MM.1S (cell line): ENCODE measurements at regions not wholly inside any gene's neighbourhood (a gene's known extent, or its start where the extent isn't known, plus 50 kb on each side); places are given as distances from the start of the nearest gene placed in this dataset.

Experiments used
- DNase-seq: peaks from one replicate; pipeline ENCODE4 v3.0.0-alpha.2; 2015
- H2AFZ ChIP-seq: fragments of 300-600 bp; sonication (generic); 2 replicates; pipeline ENCODE4 v1.6.0; 2016; ENCODE audit warnings: antibody characterized with exemption, low read length
- H3F3A ChIP-seq: fragments of 300-600 bp; sonication (generic); 2 replicates; pipeline ENCODE4 v1.6.1; 2016; ENCODE audit warnings: mild to moderate bottlenecking, antibody characterized with exemption, low read length, moderate library complexity, mixed read lengths; ENCODE audit not compliant: insufficient read depth
- H3K27ac ChIP-seq: fragments of 300-600 bp; sonication (generic); 2 replicates; pipeline ENCODE4 v1.5.1; 2016; ENCODE audit warnings: mild to moderate bottlenecking, low read length
- H3K27me3 ChIP-seq: fragments of 300-600 bp; sonication (generic); replicated peaks from 2 replicates; pipeline ENCODE4 v1.6.0; 2016; ENCODE audit warnings: low read length; ENCODE audit not compliant: insufficient read depth
- H3K36me3 ChIP-seq: fragments of 300-600 bp; sonication (generic); replicated peaks from 2 replicates; pipeline ENCODE4 v1.6.1; 2016; ENCODE audit warnings: mild to moderate bottlenecking, low read length, mixed read lengths; ENCODE audit not compliant: insufficient read depth
- H3K4me1 ChIP-seq: fragments of 300-600 bp; sonication (generic); 2 replicates; pipeline ENCODE4 v1.6.1; 2016; ENCODE audit warnings: low read length, mixed read lengths
- H3K4me2 ChIP-seq: fragments of 300-600 bp; sonication (generic); 2 replicates; pipeline ENCODE4 v1.6.0; 2016; ENCODE audit warnings: low read depth, low read length
- H3K4me3 ChIP-seq: fragments of 300-600 bp; sonication (generic); 2 replicates; pipeline ENCODE4 v1.5.1; 2016; ENCODE audit warnings: low read length, mixed read lengths
- H3K79me2 ChIP-seq: fragments of 300-600 bp; sonication (generic); 2 replicates; pipeline ENCODE4 v1.6.1; 2016; ENCODE audit warnings: mixed run types, low read length, mixed read lengths
- H3K9ac ChIP-seq: fragments of 300-600 bp; sonication (generic); 2 replicates; pipeline ENCODE4 v1.6.1; 2016; ENCODE audit warnings: low read length, mixed read lengths
- H3K9me2 ChIP-seq: fragments of 300-600 bp; sonication (generic); replicated peaks from 2 replicates; pipeline ENCODE4 v1.6.1; 2016; ENCODE audit warnings: mild to moderate bottlenecking, low read length, mixed read lengths; ENCODE audit not compliant: insufficient read depth
- H3K9me3 ChIP-seq: fragments of 300-600 bp; sonication (generic); replicated peaks from 2 replicates; pipeline ENCODE4 v1.6.1; 2016; ENCODE audit warnings: mild to moderate bottlenecking, low read length, mixed read lengths; ENCODE audit not compliant: insufficient read depth
- H4K20me1 ChIP-seq: fragments of 300-600 bp; sonication (generic); 2 replicates; pipeline ENCODE4 v1.6.1; 2016; ENCODE audit warnings: mild to moderate bottlenecking, low read length, moderate library complexity, mixed read lengths; ENCODE audit not compliant: insufficient read depth
- EZH2 ChIP-seq: fragments of 300-600 bp; sonication (generic); optimal IDR thresholded peaks from 2 replicates; pipeline ENCODE3; 2017; ENCODE audit warnings: low read depth, mild to moderate bottlenecking, antibody characterized with exemption, low read length, mixed read lengths
- EZH2phosphoT487 ChIP-seq: fragments of 300-600 bp; sonication (generic); IDR thresholded peaks from 2 replicates; pipeline ENCODE4 v1.6.1; 2018; ENCODE audit warnings: antibody characterized with exemption, low read length
- TF ChIP-seq, protein P1 (sequence below): fragments of 300-600 bp; sonication (generic); IDR thresholded peaks from 2 replicates; pipeline ENCODE4 v1.5.1; 2016; ENCODE audit warnings: antibody characterized with exemption, low read length, mixed read lengths

- Histone ChIP-seq H3K9me2 (no peaks in the 10 kb centered on the region), H3K27ac (no peak overlapping the region), H3K4me1 (peaks cover 4% of the 10 kb centered on the region; the same call in 1 of the 2 replicates), H2AFZ (no peak overlapping the region), H3K4me2 (no peak overlapping the region), H3K4me3 (no peak overlapping the region), H4K20me1 (no peaks in the 10 kb centered on the region), H3K9ac (no peak overlapping the region), H3K79me2 (no peaks in the 10 kb centered on the region), H3K36me3 (no peaks in the 10 kb centered on the region), H3K9me3 (no peaks in the 10 kb centered on the region), H3F3A (peaks cover 8% of the 10 kb centered on the region; the same call in 1 of the 2 replicates), H3K27me3 (no peaks in the 10 kb centered on the region)
- no peak for DNase-seq
- TF ChIP-seq, protein P1, sequence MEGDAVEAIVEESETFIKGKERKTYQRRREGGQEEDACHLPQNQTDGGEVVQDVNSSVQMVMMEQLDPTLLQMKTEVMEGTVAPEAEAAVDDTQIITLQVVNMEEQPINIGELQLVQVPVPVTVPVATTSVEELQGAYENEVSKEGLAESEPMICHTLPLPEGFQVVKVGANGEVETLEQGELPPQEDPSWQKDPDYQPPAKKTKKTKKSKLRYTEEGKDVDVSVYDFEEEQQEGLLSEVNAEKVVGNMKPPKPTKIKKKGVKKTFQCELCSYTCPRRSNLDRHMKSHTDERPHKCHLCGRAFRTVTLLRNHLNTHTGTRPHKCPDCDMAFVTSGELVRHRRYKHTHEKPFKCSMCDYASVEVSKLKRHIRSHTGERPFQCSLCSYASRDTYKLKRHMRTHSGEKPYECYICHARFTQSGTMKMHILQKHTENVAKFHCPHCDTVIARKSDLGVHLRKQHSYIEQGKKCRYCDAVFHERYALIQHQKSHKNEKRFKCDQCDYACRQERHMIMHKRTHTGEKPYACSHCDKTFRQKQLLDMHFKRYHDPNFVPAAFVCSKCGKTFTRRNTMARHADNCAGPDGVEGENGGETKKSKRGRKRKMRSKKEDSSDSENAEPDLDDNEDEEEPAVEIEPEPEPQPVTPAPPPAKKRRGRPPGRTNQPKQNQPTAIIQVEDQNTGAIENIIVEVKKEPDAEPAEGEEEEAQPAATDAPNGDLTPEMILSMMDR = no peak
- TF ChIP-seq EZH2phosphoT487 = no peak
- TF ChIP-seq EZH2 = no peak
Observed at GRCh38 chr18:27865431-27865830, 311.5 kb downstream of the CDH2 start.

DNA sequence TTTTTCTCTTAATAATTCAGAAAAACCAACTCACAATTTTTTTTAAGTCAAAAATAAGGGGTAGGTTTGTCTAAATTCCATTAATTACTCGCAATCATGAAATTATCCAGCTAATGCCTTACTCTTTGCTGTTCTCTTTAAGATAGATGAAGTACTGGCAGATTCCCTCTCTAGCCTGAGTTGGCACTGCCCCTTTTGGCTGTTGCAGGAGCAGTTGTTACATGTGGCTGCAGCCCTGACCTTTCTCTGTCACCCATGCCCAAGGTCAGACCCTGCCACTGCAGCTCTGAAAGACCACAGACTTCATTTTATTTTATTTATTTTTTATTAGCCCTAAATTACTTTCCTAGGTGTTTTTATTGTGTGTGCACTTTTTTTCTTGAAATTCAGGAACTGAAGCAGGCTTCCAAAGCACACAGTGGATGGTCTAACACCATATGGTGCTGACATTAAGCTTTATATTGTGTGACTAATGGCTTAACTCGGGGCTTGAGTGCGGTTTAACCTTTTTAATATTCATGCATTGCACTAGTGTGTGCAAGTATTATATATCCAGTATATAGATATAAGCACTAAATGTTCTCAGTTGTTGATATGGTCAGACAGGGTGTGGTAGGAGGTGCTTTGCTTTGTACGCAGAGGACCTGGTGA, 313.0 kb downstream of the CDH2 start:
- Histone ChIP-seq H3K9ac (no peak overlapping the region), H3K27me3 (no peaks in the 10 kb centered on the region), H3K4me2 (no peak overlapping the region), H3K36me3 (no peaks in the 10 kb centered on the region), H3F3A (peaks cover 8% of the 10 kb centered on the region; the same call in 1 of the 2 replicates), H3K4me3 (no peak overlapping the region), H3K27ac (no peak overlapping the region), H2AFZ (no peak overlapping the region), H3K9me2 (no peaks in the 10 kb centered on the region), H3K4me1 (peaks cover 7% of the 10 kb centered on the region; the same call in 1 of the 2 replicates), H3K79me2 (no peaks in the 10 kb centered on the region), H4K20me1 (no peaks in the 10 kb centered on the region), H3K9me3 (no peaks in the 10 kb centered on the region)
- TF ChIP-seq, protein P1 = no peak
- TF ChIP-seq EZH2phosphoT487 (no peak), EZH2 (no peak)
- DNase-seq = no peak

GRCh38 chr18:27862041-27862682, 314.8 kb downstream of the CDH2 start:
- no peaks in the 10 kb centered on the region for H3K79me2 ChIP-seq
- TF ChIP-seq EZH2 (no peak), EZH2phosphoT487 (no peak)
- TF ChIP-seq, protein P1 = no peak
- no peaks in the 10 kb centered on the region for H3K9me3 ChIP-seq
- H3K4me3 ChIP-seq = no peak overlapping the region
- H3F3A ChIP-seq = peaks cover 8% of the 10 kb centered on the region; the same call in 1 of the 2 replicates
- no peak overlapping the region for H3K9ac ChIP-seq
- no peaks in the 10 kb centered on the region for H4K20me1 ChIP-seq
- H2AFZ ChIP-seq = no peak overlapping the region
- no peak overlapping the region for H3K4me2 ChIP-seq
- DNase-seq = no peak
- H3K4me1 ChIP-seq = peaks cover 7% of the 10 kb centered on the region; the same call in 1 of the 2 replicates
- no peaks in the 10 kb centered on the region for H3K27me3 ChIP-seq
- no peaks in the 10 kb centered on the region for H3K36me3 ChIP-seq
- no peak overlapping the region for H3K27ac ChIP-seq
- H3K9me2 ChIP-seq = no peaks in the 10 kb centered on the region
